Amniotic stem cell (primary cell): ENCODE measurements at regions not wholly inside any gene's neighbourhood (a gene's known extent, or its start where the extent isn't known, plus 50 kb on each side); places are given as distances from the start of the nearest gene placed in this dataset.

Experiments used
- DNase-seq: peaks from one replicate; lab custom pipeline; 2025; lab: John Stamatoyannopoulos, UW

DNA sequence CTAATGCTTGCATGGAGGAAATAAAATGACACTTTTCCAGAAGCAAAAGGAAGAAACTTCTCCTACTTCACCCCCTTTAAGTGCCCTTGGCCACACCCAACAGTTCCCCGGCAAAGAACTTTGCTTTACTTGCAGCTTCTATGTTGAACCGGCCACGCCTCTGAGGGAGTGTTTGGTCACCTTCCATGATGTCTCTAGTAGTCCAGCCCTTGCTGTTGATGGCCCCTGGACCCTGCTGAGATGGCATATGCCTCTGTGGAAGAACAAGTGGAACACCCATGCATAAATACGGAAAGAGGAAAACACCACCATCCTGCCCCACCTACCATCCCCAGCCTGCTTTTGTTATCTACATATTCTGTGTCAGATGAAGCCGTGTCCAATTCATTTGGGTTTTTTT is 218.3 kb upstream of the POU3F3 start:
- no peak for DNase-seq

DNA sequence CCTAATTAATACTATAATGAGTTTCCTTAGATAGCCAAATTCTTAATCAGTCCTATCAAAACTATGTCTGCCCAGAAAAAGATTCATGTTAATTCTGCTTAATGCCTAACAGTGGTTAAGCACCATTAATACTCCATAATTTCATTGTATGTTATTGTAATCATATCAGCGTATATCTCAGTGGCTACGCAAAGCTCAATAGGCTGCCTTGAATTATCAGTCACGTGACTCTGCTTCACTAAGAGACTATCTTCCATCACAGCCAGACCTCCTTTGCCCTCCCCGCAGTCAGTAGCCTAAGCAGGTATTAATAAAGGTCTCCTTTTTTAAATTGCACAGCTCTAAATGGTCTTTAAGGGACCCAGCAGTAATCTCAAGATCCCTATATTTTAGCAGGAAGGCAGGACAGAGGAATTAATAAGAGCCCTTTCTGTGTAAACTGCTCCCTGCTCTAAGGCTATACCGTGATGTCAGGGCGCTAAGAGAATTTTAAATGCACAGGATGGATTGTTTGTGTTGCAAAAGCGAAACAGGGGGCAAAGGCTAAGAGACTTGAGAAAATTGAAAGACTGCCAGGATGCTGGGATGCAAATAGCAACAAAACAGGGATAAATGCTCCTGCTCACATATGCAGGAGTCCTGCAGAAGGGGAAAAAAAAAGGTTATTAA is 215.6 kb upstream of the POU3F3 start:
- DNase-seq, result no peak

DNA sequence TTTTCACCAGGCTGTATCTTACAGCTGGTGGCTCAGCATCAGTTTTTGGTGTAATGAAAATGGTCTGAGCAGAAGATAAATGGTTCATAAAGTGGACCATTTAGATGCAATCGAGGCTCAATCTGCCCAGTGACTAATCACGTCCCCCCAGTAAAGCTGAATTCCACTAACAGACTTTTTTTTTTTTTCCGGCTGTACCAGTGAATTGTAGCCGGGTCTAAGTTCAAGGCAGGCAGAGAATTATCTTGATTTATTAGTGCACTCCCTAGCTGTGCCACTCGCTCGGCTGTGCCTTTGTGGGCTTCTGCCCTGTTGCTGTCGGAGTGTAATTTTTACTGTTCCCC is 215.1 kb upstream of the POU3F3 start:
- no peak for DNase-seq

DNA sequence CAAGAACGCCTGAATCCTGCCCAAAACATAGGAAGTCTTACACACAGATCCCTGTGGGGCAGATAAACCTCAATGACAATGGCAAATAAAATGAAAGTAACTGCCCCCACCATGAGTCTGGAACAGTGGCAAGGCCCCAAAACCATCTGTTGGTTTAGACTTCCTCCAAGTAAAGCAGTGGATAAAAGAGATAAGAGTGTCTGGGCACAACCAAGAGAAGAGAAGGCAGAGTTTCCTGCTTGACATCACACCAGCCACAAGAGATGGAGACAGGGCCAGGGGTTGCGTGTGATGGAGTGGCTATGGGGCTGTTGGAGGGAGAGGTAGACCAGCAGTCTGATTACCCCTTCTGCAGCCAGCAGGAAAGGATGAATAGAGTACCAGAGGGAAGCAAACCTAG is 212.1 kb upstream of the POU3F3 start:
- DNase-seq, result no peak

DNA sequence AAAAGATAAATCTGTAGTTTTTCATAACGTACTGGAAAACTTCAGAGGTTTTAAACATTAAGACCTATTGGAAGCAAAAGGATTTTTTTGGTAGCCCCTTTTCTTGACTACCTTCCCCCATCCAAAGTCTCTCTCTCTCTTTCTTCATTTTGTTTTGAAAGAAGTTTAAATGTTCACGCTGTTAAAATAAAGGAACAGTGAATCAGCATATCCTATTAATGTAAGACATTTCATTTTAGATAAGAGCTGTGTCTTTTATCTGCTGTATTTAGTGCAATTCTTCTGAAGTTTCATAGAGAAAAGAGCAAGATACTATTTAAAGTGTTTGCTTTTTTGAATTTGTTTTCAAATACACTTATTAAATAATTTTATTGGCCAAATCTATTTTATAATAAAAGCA is 205.5 kb upstream of the POU3F3 start:
- DNase-seq, result no peak

DNA sequence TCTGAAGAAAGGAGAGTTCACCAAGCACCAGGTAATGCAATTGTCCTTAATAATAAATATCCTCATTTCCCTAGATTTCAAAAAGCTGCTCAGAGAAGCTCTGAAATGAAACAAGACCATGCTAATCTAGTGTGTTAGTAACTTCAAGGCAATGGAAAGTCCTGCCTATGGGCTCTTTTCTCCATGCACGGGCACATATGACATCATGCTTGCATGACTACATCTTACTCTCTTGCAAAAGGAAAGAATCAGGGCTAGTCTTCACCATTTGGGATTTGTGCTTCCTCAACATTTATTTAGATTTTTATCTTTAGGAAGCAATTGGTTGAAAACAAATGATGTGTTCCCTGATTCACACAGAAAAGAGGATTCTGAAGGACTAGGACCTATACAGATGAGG is 204.0 kb upstream of the POU3F3 start:
- no peak for DNase-seq

DNA sequence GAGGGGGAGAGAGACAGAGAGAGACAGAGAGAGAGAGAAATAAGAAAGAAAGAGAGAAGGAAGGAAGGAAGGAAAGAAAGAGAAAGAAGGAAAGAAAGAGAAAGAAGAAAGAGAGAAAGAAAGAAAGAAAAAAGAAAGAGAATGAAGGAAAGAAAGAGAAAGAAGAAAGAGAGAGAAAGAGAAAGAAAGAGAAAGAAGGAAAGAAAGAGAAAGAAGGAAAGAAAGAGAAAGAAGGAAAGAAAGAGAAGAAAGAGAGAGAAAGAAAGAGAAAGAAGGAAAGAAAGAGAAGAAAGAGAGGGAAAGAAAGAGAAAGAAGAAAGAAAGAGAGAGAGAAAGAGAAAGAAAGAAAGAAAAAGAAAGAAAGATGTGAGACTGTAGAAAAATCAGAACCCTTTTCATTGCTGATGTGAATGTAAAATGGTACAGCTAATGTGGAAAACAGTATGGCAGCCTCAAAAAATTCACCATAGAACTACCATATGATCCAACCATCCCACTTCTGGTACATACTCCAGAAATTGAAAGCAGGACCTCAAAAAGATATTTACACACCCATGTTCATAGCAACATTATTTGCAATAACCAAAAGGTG is 203.4 kb upstream of the POU3F3 start:
- no peak for DNase-seq

DNA sequence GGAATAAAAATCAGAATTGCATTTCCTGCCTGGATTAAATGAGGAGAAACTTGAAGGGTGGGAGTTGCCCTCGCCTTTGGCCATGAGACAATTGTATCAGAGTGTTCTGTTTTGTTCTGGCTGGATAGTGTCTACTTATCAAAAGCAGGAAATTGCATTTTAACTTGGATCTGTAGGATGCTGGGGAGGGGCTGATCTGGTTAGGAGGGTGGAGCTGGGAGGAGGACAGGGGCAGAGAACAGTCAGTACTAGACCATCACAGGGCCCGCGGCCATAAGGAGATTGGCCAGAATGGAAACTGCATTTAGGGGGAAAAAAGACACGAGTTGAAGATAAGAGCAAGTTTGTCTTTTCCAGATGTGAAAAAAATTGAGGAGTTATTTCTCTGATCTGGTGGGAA is 199.1 kb upstream of the POU3F3 start:
- DNase-seq, result no peak

DNA sequence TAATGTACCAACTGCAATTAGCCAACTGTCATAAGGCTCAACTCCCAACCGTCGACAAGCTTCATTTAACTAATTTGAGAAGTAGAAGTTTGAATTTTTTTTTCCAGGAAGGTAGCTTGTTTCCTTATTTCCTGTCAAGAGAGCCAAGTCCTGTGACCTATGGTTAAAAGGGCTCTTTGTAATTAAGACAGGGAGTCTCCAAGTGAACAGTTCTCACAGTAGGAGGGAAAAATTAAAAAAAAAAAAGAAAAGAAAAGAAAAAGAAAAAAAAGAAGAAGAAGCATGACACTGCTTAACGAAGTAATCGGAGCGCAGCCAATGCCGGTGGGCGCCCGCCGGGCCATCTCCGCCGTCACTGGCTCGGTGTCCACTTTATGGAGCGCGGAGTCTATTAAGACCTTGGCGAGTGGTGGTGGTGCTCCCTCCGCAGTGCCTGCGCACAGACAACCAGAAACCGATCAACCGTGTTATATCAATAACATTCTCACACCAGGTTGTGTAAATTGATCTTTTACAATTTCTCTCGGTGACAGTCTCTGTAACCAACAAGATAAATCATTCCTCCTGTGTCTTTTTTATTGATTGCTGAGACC is 197.2 kb upstream of the POU3F3 start:
- no peak for DNase-seq

DNA sequence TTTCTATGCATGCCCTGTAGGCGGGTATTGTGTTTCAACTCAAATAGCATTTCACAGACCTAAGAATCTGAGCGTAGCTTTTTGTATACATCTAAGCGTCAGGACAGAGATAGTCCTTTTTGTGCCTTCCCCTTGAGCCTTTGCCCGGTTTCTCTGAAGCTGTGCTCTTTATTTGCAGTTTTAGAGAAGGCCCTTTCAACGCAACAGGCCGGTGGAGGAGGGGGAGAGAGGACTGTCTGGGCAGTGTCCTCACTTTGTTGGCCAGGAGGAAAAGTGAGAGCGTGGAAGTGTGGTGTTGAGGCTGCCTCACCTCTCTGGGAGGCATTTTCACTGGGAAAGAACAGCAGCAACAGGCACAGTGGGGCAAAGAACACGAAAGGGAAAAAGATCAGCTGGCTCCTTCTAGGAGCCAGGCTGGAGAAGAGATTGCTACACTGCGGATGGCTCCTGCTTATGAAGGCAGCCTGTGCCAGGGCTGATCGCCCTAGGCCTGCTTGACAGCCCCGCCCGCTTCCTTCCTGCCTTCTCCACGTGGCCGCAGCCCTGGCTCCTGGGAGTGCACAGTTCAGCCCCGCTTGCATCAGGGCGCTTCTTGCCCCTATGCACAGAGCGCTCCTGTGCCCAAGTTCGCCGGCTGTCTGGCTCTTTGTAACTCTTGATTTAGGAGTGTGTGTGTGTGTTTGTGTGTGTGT is 195.6 kb upstream of the POU3F3 start:
- no peak for DNase-seq

DNA sequence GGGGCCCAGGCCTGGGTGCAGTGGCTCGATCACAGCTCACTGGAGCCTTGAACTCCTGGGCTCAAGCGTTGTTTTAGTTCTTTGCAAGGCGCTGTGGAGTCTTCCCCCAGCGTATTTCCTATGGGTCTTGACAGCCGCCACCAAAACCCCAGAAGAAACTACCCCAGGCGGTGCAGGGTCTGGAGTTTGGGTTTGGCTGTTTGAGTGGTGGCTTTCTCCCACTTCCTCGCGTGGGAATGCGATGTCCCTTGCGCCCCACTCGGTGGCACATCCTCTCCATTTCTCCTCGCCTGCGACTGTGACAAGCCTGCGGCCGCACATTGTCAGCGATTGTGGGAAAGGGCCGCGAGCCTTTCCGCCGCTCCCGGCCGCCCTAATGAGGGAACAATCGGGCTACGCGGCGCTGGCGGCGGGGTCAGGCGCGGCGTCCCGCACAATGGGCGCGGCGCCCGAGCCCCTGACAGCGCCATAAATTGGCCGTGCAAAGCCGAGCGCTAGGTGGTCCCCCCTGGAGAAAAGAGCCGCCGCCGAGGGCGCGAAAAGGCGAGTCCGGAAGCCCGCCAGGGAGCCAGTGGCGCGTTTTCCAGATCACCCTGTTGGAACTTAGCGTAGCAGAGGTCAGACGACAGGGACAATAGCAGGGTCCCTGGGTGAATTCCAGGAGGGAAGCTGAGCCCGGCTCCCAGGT is 194.9 kb upstream of the POU3F3 start:
- DNase-seq, result no peak

DNA sequence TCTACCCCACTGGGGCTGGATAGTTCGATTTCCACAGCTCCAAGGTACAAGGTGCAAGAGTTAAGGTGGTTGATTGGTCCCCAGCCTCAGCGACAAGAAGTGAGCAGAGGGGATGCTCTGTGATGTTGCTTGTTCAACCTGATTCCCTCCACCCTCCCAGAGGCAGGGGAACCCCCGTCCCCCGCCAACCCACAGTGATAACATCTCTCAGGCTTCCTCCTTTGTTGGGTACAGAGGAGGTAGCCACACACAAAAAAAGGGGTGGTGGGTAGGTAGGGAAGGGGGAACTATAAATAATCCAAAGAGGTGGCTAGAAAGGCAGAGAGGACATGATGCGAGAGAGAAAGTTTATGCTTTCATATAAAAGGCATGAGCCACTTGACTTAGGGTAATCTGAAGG is 192.9 kb upstream of the POU3F3 start:
- no peak for DNase-seq

DNA sequence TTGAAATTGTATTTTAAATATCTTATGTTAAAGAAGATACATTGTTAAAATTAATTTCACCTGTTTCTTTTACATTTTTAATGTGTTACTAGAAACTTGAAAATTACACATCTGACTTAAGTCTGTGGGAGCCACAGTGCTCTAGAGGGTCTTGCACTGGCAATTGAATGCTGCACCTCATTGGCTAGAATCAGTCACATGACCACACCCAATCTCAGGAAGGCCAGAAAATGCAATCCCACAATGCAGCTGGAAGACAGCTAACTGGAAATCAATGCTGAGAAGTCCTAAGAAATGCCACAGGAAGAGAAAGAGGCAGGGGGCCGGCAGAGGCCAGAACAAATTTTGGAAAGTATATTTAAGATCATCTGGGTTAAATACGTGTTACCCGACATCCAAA is 189.2 kb upstream of the POU3F3 start:
- DNase-seq, result no peak

DNA sequence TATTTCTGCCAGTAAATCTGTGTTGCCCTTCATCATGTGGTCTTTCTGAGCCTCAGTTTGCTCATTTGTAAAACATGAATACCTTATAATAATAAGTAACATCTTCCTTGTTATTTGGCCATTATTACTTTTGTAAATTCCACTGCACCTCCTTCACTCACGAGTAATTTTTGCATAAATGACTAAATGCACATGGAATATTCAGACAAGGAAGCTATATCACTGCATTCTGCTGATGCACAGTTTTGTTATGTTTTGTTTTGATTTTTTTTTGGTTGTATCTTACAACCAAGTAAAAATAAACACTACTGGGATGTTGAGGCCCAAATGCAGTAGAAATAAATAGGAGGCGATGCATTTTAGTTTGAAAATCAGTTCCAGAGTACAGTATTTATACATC is 185.3 kb upstream of the POU3F3 start:
- DNase-seq, result no peak

DNA sequence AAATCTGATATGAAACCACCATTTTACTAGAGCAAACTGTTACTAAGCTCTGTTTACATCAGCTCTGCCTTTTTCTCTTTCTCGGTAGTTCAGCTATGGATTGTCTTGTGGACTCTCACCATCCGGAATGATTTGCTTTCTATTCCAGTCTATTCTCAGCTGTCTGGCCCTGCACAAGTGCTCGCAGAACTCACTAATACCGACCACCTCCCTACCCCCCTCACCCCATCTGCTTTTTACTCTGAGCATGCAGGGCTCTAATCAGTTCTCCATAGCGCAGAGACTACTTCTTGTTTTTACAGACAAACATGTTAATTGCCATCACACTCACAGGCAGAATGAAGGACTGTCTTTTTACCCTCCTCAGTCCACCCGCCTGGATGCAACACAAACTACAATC is 180.7 kb upstream of the POU3F3 start:
- DNase-seq, result no peak

DNA sequence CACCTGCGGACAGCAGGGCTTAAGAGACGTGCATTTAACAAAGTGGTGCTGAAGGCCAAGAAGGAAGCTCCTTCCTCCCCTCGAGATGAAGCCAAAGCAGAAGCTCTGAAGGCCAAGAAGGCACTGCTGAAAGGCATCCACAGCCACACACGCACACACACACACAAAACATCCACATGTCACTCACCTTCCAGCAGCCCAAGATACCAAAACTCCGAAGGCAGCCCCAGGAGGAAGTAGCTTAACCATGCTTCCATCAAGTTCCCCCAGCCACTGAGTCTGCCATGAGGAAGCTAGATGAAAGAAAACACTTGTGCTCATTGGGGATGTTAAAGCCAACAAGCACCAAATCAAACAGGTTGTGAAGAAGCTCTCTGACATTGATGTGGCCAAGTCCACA is 175.7 kb upstream of the POU3F3 start:
- DNase-seq, result no peak

DNA sequence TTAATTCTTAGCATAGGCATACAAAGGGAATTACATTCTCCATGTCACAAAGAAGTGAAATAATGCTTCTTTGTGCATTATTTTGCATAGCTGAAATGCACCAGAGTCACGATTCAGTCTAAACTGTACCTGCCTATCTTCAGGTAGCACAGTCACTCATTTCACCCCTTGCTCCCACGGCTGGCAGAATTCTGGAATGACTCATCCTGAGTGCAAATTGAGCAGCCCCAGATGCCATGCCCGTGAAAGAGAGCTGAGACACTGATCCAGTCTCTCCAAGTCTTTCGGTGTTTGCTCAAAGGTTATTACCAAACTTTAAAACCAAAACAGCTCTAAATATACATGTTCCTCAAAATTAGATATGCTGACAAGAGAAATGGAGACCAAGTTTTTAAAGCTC is 168.3 kb upstream of the POU3F3 start:
- no peak for DNase-seq

DNA sequence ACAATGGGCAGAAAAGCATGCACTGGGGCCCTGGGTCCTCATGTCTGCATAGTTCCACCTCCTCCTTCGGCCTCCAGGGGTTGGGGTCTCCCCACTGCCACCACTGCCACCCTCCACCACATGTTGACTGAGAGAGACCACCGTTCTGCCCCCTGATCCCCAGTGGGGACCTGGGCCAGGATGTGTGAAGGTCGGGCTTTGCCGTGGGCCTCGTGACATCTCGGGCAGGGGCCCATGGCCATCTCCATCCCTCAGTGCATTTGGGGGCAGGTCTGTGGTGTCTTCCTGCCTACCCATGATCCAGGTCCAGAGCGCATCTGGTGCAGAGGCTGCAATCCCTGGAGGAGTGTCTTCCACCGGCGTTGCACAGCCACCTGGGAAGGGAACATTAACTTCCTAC is 166.8 kb upstream of the POU3F3 start:
- no peak for DNase-seq

DNA sequence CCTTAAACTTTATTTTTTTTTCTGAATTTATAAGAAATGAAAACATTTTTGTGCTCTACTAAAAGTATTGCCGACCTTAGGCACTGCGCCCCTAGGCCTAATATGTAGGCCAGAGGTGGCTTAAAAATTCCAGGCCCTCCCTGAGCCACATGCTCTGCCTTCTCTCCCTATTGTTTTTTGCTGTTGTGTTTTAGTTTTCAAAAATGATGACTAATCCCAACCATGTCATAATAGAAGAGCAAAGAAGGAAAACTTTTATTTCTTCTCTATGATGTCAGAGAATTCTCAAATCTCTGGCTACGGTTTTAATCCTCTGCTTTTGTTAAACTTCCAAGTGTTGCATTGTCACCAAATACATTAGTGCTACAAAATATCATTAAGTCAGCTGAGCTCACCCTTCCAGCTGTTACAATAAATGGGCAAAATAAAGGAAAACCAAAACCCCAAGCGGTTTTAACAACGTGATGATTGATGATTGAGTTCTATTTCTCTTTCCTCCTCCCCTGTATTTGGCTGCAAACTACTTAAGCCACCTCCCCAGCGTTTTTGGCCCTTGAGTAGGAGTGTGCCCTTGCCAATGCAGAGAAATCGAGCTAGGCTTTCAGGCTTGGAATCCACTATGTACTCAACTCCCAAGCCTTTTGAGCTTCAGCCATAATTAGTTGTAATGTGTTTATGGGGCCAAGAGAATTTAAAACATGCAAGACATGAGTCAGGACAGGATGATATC is 163.5 kb upstream of the POU3F3 start:
- DNase-seq, result no peak

DNA sequence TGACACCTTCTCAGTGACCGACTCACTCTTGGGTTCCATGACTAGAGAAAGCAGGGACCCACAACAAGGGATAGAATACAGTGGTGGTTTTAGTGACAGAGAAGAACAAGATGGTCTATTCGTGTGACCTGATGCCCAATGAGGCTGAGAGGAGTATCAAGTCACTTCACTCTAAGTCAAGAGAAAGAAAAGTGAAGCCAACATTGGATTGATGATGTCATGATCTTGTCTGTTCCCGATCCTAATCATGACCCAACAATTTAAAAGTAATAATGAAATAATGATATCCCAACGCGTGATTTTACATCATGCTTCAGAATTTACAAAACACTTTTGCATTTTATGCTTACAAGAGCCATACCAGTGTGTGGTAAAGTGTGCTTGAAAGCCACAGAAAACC is 155.6 kb upstream of the POU3F3 start:
- DNase-seq, result no peak

DNA sequence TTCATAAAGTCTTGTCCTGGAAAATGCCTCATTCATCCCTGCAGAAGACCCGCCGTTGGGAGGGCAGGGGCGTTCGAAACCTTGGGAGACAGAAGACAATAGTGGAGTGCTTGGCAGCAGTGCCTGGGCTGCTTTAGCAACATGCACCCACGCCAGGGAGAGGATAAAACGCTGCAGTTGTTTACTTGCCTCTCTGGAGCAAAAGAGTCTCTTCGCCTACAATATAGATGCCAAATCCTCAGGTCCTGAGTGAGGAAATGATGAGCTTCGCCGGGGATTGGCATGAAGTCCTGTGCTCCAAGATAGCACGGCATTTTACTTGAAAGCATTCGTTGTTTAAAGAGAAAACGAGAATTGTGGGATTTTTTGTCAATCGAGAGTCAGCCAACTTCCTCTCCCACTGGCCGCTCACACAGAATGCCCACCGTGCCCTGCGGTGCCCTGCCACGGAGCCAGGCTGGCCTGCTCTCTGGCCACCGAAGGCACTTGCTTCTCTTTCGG is 152.5 kb upstream of the POU3F3 start:
- no peak for DNase-seq
